HPDE6-E6E7 (cell line): ENCODE measurements at regions not wholly inside any gene's neighbourhood (a gene's known extent, or its start where the extent isn't known, plus 50 kb on each side); places are given as distances from the start of the nearest gene placed in this dataset.
"Not testable (repeated sequence)": the region's sequence is repeated elsewhere in the genome, so short reads cannot be mapped to it uniquely, and the experiment has no call there.

ENCODE experiments used
- DNase-seq: peaks from one replicate; pipeline ENCODE4 v3.0.0; 2011; ENCODE audit warnings: missing footprints; ENCODE audit errors: extremely low spot score

- DNase-seq: not testable (repeated sequence)
Observed at GRCh38 chr12:59346248-59346647, 249.6 kb upstream of the SLC16A7 start.

GRCh38 chr12:59345406-59345805, 250.4 kb upstream of the SLC16A7 start:
- no peak for DNase-seq

- DNase-seq: no peak
Observed at GRCh38 chr12:59344224-59344623, 251.6 kb upstream of the SLC16A7 start.

GRCh38 chr12:59329462-59329861, 266.4 kb upstream of the SLC16A7 start:
- no peak for DNase-seq

- not testable (repeated sequence) for DNase-seq
Observed at GRCh38 chr12:59328395-59329075, 267.3 kb upstream of the SLC16A7 start.

GRCh38 chr12:59326457-59326856, 269.4 kb upstream of the SLC16A7 start:
- not testable (repeated sequence) for DNase-seq

GRCh38 chr12:59322473-59322872, 273.4 kb upstream of the SLC16A7 start:
- DNase-seq: no peak

- no peak for DNase-seq
Observed at GRCh38 chr12:59321278-59321677, 274.6 kb upstream of the SLC16A7 start.

GRCh38 chr12:59320112-59320511, 275.7 kb upstream of the SLC16A7 start:
- no peak for DNase-seq

GRCh38 chr12:59318940-59319339, 276.9 kb upstream of the SLC16A7 start:
- no peak for DNase-seq

- no peak for DNase-seq
Observed at GRCh38 chr12:59317598-59317997, 278.2 kb upstream of the SLC16A7 start.

- no peak for DNase-seq
Observed at GRCh38 chr12:59316938-59317337, 278.9 kb upstream of the SLC16A7 start.

GRCh38 chr12:59316354-59316753, 279.5 kb upstream of the SLC16A7 start:
- not testable (repeated sequence) for DNase-seq

- DNase-seq: no peak
Observed at GRCh38 chr12:59314209-59314608, 281.6 kb upstream of the SLC16A7 start.

GRCh38 chr12:59304077-59304721, 291.6 kb upstream of the SLC16A7 start:
- DNase-seq: no peak

GRCh38 chr12:59298296-59298695, 297.5 kb upstream of the SLC16A7 start:
- DNase-seq: no peak

- no peak for DNase-seq
Observed at GRCh38 chr12:59294221-59294620, 301.6 kb upstream of the SLC16A7 start.

GRCh38 chr12:59282999-59283398, 312.8 kb upstream of the SLC16A7 start:
- no peak for DNase-seq

- not testable (repeated sequence) for DNase-seq
Observed at GRCh38 chr12:59273561-59273960, 322.3 kb upstream of the SLC16A7 start.

- no peak for DNase-seq
Observed at GRCh38 chr12:59268295-59268809, 327.5 kb upstream of the SLC16A7 start.

- DNase-seq: no peak
Observed at GRCh38 chr12:59260202-59260601, 335.6 kb upstream of the SLC16A7 start.

GRCh38 chr12:59252731-59253130, 332.4 kb upstream of the LRIG3 start:
- DNase-seq: no peak

GRCh38 chr12:59250766-59251165, 330.5 kb upstream of the LRIG3 start:
- no peak for DNase-seq
